AG10803 (cell line): ENCODE measurements at regions not wholly inside any gene's neighbourhood (a gene's known extent, or its start where the extent isn't known, plus 50 kb on each side); places are given as distances from the start of the nearest gene placed in this dataset.

ENCODE experiments used
- DNase-seq: peaks from one replicate; pipeline ENCODE4 v3.0.0; 2010; ENCODE audit warnings: low read depth
- H3K4me3 ChIP-seq: 2 replicates; pipeline ENCODE4 v1.5.1; 2011; ENCODE audit warnings: mild to moderate bottlenecking, low read length, control low read depth
- TF ChIP-seq, protein P1 (sequence below): conservative IDR thresholded peaks from 2 replicates; pipeline ENCODE4 v1.5.1; 2011; ENCODE audit warnings: mild to moderate bottlenecking, low read length, control low read depth, inconsistent platforms

DNA sequence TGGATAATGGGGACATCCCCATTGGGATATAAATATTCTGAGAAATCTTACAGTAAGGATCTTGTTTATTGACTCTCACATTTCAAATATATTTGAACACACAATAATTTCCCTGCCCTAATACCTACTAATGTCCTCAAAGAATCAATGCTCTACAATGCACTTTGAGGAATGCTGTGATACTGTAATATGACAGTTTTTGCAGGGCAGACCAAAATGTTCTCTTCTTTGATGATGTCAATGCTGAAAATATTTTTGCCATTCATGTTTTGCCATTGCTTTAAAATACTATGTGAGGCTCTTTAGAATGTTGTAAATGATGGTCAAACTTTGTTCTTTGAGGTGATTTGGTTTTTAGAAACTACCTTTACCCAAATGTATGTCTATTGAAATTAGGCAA, 594.1 kb downstream of the INHBA start:
- TF ChIP-seq, protein P1, sequence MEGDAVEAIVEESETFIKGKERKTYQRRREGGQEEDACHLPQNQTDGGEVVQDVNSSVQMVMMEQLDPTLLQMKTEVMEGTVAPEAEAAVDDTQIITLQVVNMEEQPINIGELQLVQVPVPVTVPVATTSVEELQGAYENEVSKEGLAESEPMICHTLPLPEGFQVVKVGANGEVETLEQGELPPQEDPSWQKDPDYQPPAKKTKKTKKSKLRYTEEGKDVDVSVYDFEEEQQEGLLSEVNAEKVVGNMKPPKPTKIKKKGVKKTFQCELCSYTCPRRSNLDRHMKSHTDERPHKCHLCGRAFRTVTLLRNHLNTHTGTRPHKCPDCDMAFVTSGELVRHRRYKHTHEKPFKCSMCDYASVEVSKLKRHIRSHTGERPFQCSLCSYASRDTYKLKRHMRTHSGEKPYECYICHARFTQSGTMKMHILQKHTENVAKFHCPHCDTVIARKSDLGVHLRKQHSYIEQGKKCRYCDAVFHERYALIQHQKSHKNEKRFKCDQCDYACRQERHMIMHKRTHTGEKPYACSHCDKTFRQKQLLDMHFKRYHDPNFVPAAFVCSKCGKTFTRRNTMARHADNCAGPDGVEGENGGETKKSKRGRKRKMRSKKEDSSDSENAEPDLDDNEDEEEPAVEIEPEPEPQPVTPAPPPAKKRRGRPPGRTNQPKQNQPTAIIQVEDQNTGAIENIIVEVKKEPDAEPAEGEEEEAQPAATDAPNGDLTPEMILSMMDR = no peak
- no peak overlapping the region for H3K4me3 ChIP-seq
- DNase-seq = no peak

DNA sequence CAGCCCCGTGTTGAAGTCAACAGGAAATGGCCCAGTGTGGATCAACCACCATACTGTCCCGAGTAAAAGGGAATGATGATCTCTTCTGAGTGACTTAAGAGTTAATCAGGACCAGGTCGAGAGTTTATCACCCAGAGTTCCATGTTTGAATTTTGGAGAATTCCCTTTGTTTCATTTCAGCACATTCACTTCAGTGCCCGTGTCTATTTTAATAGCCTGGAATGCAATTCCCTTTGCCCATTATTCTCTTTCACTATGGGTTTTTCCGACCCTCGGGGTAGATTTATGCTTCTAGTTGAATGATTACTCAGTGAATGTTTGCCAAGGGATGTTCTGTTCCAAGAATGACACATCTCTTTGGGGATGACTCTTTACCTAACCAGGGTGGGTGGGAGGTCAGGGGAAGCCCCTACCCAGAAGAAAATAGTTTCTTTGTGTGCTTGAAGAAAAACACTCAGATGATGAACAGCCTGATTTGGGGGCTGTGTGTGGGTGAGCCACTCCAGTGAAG, 594.9 kb downstream of the INHBA start:
- TF ChIP-seq, protein P1 = no peak
- no peak overlapping the region for H3K4me3 ChIP-seq
- no peak for DNase-seq

DNA sequence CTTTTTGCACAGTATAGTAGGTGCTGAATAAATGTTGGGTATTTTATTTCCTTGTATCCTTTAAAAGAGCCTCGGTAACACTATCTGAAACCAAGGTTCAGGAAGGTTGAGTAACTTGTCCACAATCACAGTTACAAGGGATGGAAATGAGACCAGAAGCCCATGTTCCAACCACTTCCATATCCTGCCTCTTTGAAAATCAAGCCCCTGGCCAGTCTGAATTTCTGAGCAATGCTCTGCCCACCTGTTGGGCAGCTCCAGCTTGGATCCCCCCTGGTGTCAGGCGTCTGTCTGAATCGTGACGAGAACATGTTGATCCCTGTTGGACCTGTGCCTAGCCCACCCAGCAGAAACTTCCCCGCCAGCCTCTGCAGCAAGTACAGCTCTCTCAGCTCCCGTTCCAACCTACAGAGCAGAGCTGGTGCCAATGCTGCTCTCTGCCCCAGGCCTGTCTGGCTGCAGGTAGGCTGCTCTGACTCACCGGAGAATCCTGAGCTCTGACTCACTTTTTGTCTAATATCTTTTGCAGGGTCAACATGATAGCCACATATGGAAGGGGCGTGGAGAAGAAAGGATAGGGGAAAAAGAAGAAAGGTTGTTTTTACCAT, 595.5 kb downstream of the INHBA start:
- H3K4me3 ChIP-seq = no peak overlapping the region
- DNase-seq = no peak
- TF ChIP-seq, protein P1 = no peak

DNA sequence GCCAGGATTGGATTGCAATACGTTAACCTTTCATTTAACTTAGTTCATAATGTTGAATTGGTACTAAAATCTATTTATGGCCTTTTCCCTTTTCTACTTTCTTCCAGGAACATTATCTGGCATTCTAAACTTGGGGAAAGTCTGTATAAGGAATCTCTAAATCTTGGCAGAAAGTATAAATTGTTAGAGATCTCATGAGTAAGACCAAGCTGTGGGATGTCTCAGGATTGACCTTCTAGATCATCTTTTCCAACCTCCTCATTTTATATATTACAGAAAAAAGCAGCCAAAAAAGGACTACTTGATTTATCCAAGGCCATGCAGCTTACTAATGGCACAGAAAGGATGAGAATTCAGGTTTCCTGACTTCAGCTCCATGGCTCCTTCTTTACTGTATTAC, 598.3 kb downstream of the INHBA start:
- DNase-seq = no peak
- TF ChIP-seq, protein P1 = no peak
- no peak overlapping the region for H3K4me3 ChIP-seq

- no peak overlapping the region for H3K4me3 ChIP-seq
- no peak for DNase-seq
- TF ChIP-seq, protein P1 = no peak
Observed at GRCh38 chr7:41103331-41103730, 599.6 kb downstream of the INHBA start.

DNA sequence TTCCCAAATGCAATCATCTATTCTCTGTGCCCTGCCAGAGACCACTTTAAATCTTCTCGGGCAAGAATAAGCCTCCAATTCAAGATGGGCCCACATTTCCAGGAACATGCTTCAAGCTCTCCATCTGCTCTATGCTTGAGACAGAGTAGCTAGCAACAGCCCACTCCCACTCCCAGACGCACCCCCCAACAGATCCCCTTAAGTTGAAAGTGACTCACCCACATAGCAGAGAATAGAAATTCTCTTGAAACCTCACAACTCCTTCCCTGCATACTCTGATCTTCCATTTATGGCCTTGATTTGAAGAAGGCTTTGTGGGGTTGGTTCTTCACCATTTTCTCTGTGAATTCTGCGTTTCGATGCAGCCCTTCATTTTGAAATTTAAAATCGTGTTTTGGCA, 604.0 kb downstream of the INHBA start:
- TF ChIP-seq, protein P1 = no peak
- no peak overlapping the region for H3K4me3 ChIP-seq
- DNase-seq = no peak

GRCh38 chr7:41098402-41098801, 604.5 kb downstream of the INHBA start:
- H3K4me3 ChIP-seq = no peak overlapping the region
- DNase-seq = no peak
- TF ChIP-seq, protein P1 = no peak
